ENCODE measurements at regions not wholly inside any gene's neighbourhood (a gene's known extent, or its start where the extent isn't known, plus 50 kb on each side); places are given as distances from the start of the nearest gene placed in this dataset.

DNA sequence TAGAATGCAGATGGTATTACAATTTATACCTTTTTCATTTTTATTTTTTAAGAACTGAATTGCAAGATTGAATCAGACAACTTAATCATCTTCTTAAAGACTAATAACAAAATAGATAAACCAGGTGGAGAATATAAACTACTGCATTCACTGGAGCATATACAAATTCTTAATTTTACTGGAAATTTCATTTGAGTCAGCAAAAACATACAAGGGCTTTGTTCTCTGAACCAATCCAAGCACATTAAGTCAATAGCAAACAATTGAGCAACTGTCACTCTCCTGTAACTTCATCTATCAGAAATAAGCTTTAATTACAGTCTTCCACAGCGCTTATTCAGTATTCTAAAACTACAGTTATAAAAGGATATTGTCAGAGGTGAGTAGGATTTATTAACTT lies 167.4 kb upstream of the OBI1 start:
- TF ChIP-seq, protein P1, sequence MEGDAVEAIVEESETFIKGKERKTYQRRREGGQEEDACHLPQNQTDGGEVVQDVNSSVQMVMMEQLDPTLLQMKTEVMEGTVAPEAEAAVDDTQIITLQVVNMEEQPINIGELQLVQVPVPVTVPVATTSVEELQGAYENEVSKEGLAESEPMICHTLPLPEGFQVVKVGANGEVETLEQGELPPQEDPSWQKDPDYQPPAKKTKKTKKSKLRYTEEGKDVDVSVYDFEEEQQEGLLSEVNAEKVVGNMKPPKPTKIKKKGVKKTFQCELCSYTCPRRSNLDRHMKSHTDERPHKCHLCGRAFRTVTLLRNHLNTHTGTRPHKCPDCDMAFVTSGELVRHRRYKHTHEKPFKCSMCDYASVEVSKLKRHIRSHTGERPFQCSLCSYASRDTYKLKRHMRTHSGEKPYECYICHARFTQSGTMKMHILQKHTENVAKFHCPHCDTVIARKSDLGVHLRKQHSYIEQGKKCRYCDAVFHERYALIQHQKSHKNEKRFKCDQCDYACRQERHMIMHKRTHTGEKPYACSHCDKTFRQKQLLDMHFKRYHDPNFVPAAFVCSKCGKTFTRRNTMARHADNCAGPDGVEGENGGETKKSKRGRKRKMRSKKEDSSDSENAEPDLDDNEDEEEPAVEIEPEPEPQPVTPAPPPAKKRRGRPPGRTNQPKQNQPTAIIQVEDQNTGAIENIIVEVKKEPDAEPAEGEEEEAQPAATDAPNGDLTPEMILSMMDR (IDR thresholded peaks at IDR 0.05), result no peak
- TF ChIP-seq POLR2A (IDR thresholded peaks at IDR 0.05) (no peak), POLR2AphosphoS5 (IDR thresholded peaks at IDR 0.05) (no peak)

All from prostate gland (tissue), 2 donors.